GM19468 (cell line): ENCODE measurements at regions not wholly inside any gene's neighbourhood (a gene's known extent, or its start where the extent isn't known, plus 50 kb on each side); places are given as distances from the start of the nearest gene placed in this dataset.
"Not testable (repeated sequence)": the region's sequence is repeated elsewhere in the genome, so short reads cannot be mapped to it uniquely, and the experiment has no call there.

Experiments used
- ATAC-seq: cut with Tn5 transposase; IDR thresholded peaks from one replicate; pipeline ENCODE4 v1.9.1; 2021; ENCODE audit warnings: mild to moderate bottlenecking, moderate library complexity, moderate number of reproducible peaks; ENCODE audit not compliant: unreplicated experiment; ENCODE audit errors: extremely low read depth

GRCh38 chr6:40164345-40164755 is 230.1 kb upstream of the MOCS1 start:
- no peak for ATAC-seq

- no peak for ATAC-seq
Measured at GRCh38 chr6:40163924-40164323, 229.7 kb upstream of the MOCS1 start.

- no peak for ATAC-seq
Measured at GRCh38 chr6:40162074-40162473, 227.8 kb upstream of the MOCS1 start.

DNA sequence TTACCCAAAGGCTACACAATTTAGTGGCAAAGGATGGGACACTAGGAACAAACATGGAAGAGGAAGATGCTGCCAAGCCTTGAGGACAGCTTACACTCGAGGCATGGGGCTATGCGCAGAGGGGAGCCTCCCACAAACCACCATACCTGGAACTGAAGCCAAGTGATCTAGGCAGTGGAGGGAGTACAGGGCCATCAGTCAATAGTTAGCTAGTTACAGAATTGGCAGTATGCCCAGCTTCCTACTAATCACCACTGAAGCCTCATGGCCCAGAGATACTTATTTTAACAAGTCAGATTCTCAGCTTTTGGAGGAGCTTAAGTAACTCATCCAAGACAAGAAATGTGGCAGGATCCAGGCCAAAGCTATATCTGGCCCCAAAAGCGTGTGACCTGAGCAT is 226.6 kb upstream of the MOCS1 start:
- ATAC-seq, result no peak

DNA sequence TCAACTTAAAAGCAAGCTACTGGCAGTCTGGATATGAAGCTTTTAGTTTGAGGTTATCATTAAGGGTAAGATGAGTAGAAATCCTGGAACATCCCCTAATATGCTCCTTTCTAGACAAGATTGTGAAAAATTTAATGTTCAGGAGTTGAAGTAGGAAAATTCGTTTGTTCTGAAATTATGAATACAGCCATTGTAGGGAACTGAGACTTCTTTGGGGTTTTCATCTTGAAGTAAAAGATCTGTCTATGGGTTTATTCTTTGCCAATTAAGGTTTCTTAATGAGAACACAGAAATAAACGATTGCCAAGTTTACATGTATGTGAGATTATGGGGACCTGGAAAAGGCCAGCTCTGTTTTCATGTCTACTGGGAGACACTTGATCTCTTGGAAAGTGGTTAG is 225.6 kb upstream of the MOCS1 start:
- no peak for ATAC-seq

- no peak for ATAC-seq
Measured at GRCh38 chr6:40152701-40153436, 218.6 kb upstream of the MOCS1 start.

- ATAC-seq, result no peak
Measured at GRCh38 chr6:40152196-40152595, 217.9 kb upstream of the MOCS1 start.

DNA sequence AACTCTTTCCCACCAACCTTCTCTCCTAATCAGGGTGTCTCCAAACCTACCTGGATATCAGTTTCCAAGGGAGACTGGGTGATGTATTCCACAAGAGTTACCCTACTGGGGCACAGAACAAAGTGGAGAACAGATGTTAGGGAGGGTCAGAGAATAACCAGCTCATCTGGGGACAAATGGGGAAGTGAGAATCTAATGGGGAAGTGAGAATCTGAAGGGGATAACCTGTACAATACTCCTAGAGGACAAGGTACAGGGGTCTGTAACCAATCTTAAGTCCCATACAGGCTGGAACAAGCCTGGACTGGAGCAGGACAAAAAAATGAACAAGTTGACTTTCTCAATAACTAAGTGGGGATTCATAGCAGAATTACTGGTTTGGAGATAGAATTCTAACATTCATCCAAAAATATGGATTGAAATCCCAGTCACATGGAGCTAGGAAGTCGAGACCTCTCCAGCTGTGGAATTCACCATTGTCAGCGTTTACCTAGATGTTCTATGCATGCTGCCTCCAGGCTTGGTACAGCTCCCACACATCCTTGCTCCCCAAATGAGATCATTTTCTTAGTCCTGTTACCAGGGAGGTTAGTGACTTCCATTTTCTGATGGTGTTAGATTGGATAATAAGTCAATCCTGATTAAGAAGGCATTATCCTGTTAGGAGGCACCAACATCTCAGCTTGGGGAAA is 214.8 kb upstream of the MOCS1 start:
- ATAC-seq, result peak; percentile 64

DNA sequence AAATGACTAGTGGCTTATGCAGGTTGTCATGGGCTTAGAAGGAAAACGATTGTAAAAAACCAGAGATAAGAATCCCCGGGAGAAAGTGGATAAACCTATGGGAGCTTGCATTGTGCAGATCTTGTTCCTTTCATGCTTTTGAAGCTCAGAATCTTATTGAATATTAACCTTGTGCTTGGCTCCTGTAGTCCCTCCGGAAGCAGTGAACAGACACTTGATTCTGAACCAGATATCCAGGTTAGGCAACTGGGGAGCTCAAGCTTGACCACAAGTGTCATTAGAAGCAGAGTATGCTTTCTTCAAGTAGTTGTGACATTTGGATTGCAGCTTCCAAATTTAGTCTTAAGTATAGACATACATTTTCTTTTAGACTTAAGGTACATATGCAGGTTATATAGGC is 212.6 kb upstream of the MOCS1 start:
- no peak for ATAC-seq

GRCh38 chr6:40139447-40139846 is 205.2 kb upstream of the MOCS1 start:
- ATAC-seq, result no peak

DNA sequence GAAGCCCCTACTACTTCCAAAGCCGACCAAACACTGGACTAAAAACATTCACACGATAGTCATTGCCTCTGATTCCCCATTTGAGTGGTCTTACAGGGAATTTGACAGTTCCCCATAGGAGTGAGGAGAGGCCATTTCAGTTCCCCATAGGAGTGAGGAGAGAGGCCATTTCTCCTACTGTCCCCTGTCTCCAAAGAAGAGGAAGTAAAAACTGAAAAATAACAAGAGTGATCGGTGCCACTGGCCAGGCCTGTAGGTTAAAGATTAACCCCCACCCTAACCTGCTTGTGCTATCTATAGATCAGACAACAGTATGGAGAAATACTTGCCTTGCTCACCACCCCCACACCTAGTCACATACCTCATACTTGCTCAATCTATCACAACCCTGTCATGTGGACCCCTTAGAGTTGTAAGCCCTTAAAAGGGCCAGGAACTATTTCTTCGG is 204.0 kb upstream of the MOCS1 start:
- ATAC-seq, result no peak

DNA sequence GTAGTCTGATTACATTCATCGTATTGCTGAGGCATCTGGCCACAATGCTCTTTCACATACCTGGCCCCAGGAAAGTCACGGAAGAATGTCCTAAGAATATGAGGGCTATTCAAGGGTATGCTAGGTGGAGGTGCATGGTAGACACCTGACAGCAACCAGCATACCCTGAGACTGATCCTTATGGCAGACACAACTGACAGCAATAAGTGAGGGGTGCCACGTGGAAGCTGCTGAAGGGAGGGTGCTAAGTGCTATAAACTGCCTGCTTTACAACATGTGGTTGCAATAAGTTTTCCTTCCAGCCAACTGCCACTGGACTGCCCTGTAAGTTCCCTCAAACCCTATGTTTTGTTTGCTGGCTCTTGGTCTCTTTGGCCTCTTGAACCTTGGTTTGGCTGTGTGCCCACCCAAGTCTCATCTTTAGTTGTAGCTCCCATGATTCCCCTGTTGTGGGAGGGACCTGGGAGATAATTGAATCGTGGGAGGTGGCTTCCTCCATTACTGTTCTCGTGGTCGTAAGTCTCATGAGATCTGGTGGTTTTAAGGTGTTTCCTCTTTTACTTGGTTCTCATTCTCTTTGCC is 201.3 kb upstream of the MOCS1 start:
- ATAC-seq, result no peak

GRCh38 chr6:40133981-40134380 is 199.7 kb upstream of the MOCS1 start:
- ATAC-seq, result not testable (repeated sequence)

GRCh38 chr6:40131675-40132074 is 197.4 kb upstream of the MOCS1 start:
- no peak for ATAC-seq

DNA sequence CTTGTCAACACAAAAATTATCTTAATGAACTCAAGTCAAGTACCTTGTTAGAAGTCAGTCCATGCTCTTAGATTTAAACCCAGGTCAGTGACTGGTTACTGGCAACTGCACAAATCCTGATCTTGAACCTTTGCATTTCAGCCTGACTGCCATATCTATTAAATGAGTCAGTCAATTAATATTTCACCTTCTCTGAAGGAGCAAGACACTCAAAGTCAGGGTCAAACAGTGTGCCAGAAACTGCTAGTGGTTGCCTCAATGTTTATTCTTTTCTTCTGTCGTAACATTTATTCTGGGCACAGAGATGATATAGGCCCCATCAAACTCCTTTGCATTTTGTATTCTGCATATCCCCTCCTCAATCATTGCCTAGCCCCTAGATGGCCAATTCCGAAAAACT is 193.9 kb upstream of the MOCS1 start:
- ATAC-seq, result no peak

GRCh38 chr6:40125680-40126394 is 191.6 kb upstream of the MOCS1 start:
- ATAC-seq, result no peak

DNA sequence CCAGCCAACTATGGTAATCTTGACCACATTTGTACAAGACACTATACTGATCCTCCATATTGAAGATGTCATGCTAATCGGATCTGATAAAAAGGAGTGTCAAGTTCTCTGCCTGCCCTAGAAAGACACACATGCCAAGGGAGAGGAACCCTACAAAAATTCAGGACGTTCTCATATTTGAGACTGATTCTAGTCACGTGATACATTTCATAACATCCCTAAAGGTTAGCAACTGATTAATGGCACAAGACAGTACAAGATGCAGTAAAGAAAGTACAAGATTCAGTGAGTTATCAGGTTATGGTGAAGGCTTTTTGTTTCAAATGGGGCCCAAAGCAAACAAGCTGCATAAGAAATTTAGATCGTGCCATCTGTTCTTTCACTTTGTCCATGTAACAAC is 190.7 kb upstream of the MOCS1 start:
- no peak for ATAC-seq

GRCh38 chr6:40116832-40117231 is 182.6 kb upstream of the MOCS1 start:
- no peak for ATAC-seq

DNA sequence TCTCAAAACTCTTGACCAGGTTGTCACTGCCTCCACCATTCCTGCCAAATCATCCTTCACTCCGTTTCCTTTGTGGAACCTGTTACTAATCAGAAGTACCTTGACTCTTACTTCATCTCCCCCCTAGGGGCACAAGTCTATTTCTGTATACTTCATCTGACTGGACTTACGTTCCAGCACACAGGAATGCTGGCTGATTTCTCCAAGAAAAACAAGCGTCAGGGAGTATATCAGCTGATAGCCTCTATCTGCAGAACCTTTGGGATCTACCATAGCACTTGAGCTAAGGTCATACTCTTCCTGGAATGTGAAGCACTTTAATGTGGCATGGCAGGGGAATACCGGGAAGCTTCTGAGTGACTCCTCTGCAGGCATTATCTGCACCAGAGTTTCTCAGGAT is 178.1 kb upstream of the MOCS1 start:
- no peak for ATAC-seq

GRCh38 chr6:40108736-40109135 is 174.5 kb upstream of the MOCS1 start:
- ATAC-seq, result no peak

DNA sequence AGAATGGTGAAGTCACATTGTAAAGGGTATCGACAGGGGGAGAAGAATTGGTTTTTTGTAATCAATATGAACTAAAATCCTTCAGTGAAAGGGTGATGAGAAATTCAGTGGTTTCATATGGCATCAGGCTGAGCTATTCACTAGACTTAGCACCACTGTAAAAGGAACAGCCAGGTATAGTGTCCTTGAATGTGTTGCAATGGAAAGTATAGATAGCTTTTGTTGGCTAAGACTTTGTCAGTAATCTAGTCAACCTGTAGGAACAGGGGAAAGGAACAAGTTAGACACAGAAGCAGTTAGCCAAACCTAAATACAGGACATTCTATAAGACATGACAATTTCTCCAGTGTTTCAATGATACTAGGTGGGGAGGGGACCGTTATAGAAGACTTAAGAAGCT is 172.6 kb upstream of the MOCS1 start:
- no peak for ATAC-seq
